HG03175 (cell line): ENCODE measurements at regions not wholly inside any gene's neighbourhood (a gene's known extent, or its start where the extent isn't known, plus 50 kb on each side); places are given as distances from the start of the nearest gene placed in this dataset.
"Not testable (repeated sequence)": the region's sequence is repeated elsewhere in the genome, so short reads cannot be mapped to it uniquely, and the experiment has no call there.

Experiments used
- ATAC-seq: cut with Tn5 transposase; IDR thresholded peaks from one replicate; pipeline ENCODE4 v1.9.1; 2021; ENCODE audit warnings: mild to moderate bottlenecking, moderate library complexity; ENCODE audit not compliant: unreplicated experiment

DNA sequence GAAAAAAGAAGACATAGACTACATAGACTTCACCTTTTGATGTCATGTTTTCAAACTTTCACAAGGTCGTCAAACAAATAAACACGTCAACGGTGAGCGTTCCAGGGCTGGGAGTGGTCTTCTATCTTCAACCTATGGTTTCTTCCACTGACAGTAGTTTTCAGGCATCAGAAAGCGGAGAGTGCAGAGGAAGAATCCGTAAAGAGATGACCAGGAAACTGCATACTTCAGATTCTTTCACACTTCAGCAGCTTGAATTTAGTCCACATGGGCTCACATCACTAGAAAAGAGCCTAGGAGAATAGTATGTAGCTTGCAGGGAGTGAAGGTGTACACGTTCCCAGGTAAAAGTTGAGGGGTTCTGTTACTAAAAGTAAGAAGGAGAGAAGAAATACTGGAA is 58.5 kb downstream of the NPY1R start:
- ATAC-seq, result no peak

GRCh38 chr4:163273203-163273602 is 59.2 kb downstream of the NPY1R start:
- ATAC-seq, result no peak

DNA sequence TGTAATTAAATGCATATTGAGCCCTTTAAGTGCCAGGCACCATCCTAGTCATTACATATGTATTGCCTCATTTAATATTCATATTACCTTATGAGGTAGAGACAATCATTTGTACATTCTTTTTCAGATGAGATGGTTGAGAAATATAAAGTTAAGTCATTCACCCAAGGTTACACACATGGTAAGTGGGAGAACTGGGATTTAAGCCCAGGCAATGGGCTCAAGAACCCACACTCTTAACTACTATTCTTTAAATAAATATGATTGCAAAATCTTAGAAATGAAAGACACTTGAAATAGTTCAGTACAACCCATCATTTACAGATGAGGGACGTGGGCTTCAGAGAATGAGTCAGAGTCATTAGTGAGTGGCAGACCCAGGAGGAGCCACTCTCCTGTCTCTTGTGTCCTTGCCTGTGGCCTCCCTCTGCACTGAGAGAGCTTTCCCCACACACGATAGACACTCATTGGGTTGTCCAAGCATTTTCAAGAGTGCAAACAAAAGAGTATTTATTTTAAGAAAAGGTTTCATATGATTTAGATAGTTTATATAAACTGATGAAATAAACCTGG is 60.8 kb downstream of the NPY1R start:
- ATAC-seq, result no peak

GRCh38 chr4:163269869-163270268 is 62.5 kb downstream of the NPY1R start:
- no peak for ATAC-seq

- no peak for ATAC-seq
These were observed 63.2 kb downstream of the NPY1R start for GRCh38 chr4:163269166-163269565.

DNA sequence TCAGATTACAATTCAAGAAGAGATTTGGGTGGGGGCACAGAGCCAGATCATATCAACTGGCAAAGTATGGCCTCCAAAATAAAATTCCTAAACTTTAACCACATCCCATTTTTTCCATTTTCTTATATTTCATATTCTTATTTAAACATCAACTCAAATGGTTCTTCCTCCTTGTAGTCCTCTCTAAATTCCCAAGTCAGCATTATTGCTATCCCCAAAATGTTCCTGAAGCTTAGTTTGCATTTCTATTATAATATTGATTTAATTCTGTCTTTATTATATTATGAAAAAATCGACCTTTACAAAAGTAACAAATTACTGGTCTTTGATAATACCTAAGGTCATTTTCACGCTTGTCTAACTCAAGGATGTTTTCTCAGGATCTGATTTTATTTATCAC is 67.5 kb downstream of the NPY1R start:
- ATAC-seq, result no peak

GRCh38 chr4:163263606-163264005 is 68.8 kb downstream of the NPY1R start:
- ATAC-seq, result no peak

DNA sequence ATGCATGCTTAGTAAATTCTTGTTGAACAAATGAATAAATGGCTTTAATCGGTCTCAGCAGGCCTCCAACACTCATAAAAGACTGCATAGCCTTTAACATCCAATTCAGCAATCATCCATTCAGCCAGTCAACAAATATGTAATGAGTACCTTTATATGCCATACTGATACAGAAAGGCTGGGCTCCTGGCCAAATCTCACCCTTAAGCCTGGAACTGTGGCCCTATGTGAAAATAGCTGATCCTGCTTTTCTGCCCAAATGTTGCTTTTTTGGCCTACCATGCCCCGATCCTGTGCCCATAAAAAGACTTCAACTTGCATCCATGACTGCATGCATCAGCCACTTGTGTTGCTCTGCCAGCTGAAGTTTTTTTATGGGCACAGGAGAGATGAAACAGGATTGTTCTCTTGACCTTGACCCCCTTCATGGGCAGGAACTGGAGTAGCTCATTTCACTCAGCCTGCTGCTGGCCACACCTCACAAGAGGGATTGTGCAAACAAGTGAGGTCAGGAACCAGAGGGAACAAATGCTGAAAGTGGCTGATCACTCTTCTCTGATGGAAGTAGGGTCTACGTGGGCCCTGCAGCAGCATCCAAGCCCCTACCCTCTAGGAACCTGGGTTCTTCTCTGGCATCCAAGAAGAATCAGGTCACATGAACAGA is 75.6 kb downstream of the NPY1R start:
- ATAC-seq, result no peak

- ATAC-seq, result no peak
These were observed 81.2 kb downstream of the NPY1R start for GRCh38 chr4:163251204-163251603.

DNA sequence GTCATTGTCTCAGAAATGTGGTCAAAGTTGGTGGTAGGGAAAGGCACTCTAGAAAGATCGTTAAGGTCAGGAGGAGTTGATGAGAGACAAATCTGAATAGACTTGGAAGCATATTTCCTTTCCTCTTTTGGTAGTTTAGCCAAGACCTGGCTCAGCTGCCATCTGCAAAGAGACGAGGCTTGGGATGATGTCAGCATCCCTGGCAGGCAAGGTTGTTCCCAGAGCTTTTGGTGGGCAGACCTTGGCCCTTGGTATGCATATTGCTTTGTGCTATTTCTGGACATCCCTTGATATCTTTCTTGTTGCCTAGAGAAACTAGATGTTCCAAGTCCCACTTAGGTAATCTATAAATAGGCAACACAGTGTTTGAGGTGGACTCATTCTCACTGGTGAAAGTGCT is 82.4 kb upstream of the NAF1 start:
- ATAC-seq, result no peak

GRCh38 chr4:163245044-163245728 is 78.5 kb upstream of the NAF1 start:
- no peak for ATAC-seq

DNA sequence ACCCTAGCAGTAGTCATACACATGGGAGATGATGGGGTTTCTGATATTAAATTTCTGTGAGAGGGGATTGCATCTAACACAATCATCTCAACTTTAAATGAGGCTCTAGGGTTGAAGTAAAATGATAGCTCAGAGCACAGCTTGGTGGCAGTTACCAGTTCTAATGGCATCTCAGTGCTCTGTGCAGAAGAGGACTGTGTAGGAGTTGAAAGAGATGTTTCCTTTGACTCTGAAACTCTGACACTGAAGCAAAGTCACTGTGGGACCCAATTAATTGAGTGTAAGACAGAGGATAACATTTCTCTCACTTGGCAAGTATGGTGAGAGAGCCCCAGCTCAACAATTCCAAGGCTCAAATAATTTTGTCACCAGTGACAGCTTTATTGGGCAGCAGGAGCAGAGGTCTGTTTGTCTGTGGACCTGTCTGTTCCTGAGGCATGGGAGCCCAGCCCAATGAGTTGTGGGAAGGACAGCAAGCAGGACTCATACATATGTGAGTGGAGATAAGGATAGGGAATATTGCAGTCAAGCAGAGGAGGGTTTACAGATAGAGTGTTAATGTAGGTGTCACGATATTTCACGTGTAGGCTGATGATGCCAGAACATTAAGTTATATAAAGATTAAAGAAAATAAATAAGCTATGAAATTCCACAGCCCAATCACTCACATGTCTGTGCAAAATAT is 76.7 kb upstream of the NAF1 start:
- no peak for ATAC-seq

DNA sequence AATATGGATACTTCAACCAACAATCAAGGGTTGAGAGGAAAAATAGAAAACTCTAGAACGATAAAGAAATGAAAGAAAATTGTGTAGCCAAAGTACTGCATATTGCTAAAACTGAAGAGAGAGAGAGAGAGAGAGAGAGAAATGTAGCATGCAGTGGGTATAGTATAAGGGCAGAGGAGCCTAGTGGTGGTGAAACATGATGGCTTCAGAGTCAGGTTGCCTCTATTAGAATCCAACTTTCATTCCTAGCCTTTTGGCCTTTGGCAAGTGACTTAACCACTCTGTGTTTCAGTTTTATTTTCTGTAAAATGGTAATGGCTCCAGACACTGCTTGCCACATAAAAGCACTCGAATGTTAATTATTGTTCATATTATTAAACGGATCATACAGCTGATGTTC is 71.2 kb upstream of the NAF1 start:
- ATAC-seq, result no peak

- ATAC-seq, result not testable (repeated sequence)
These were observed 69.7 kb upstream of the NAF1 start for GRCh38 chr4:163236389-163236788.

- ATAC-seq, result no peak
These were observed 66.6 kb upstream of the NAF1 start for GRCh38 chr4:163233321-163233720.

DNA sequence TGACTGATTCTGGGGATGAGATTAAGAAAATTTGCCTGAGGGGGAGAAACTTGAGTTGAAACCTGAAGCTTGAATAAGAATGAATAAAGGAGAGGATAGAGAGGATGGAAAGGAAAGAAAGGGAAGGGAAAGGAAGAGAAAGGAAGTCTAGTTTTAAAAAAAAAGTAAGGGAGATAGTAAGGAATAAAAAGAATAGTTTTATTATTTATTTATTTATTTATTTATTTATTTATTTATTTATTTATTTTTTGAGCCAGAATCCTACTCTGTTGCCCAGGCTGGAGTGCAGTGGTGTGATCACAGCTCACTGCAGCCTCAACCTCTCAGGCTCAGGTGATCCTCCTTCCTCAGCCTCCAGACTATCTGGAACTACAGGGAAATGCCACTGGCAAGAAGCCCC is 62.0 kb upstream of the NAF1 start:
- ATAC-seq, result no peak

- ATAC-seq, result no peak
These were observed 54.8 kb upstream of the NAF1 start for GRCh38 chr4:163221467-163221866.

DNA sequence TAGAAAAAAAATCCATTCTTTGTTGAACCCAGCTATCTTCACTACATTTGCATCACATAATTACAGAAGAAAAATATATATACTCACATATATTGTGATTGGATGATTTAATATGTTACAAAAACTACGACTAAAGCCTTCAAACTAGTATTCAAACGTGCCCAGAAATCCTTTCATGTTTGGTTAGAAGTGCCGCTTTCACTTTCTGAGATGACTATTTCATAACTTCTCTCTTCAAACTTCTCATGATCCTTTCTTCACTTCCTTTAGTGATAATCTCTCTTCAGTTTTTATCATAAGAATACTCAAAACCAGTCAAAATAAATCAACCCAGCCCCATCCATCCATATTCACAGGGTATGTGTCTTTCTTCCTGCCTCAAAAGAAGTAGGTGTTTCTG is 50.8 kb upstream of the NAF1 start:
- ATAC-seq, result peak; percentile 37
